Uterus (tissue), 3 donors: ENCODE measurements at regions not wholly inside any gene's neighbourhood (a gene's known extent, or its start where the extent isn't known, plus 50 kb on each side); places are given as distances from the start of the nearest gene placed in this dataset.
A peak's percentile ranks its signal among the peaks of the same experiment; 100 is the strongest.

Experiments used
- DNase-seq, 2 donors: peaks; one replicate each; pipeline ENCODE4 v3.0.0-alpha.2; 2019 to 2020
- H3K27ac ChIP-seq, 2 donors: fragments of 200-600 bp; sonication (generic); 1 replicate in 1 of 2; 2 replicates in 1 of 2; pipeline ENCODE4 v1.5.1; 2016 to 2018
- H3K27me3 ChIP-seq, 2 donors: fragments of 200-600 bp; sonication (generic); one replicate each; pipeline ENCODE4 v1.5.1; 2018 to 2019; ENCODE audit warnings: control low read depth in 1 of 2
- H3K36me3 ChIP-seq, 2 donors: fragments of 200-600 bp; sonication (generic); one replicate each; pipeline ENCODE4 v1.5.1; 2019; ENCODE audit warnings: control low read depth in 1 of 2
- H3K4me1 ChIP-seq, 2 donors: fragments of 200-600 bp; sonication (generic); one replicate each; pipeline ENCODE4 v1.5.1; 2018 to 2019; ENCODE audit warnings: control low read depth in 1 of 2
- H3K4me3 ChIP-seq, 2 donors: fragments of 200-600 bp; sonication (generic); 1 replicate in 1 of 2; 2 replicates in 1 of 2; pipeline ENCODE4 v1.5.1; 2018 to 2019; ENCODE audit warnings: mild to moderate bottlenecking in 1 of 2
- H3K9me3 ChIP-seq, 2 donors: fragments of 200-600 bp; sonication (generic); one replicate each; pipeline ENCODE4 v1.5.1; 2019; ENCODE audit warnings: control low read depth in 1 of 2
- CTCF ChIP-seq, 4 experiments: fragments of 200-600 bp in 2 of 4; fragments of 450-650 bp in 2 of 4; sonication (generic) in 2 of 4; IDR thresholded peaks; one replicate each; pipeline ENCODE4 v1.5.1; 2016 to 2019; ENCODE audit warnings: antibody characterized with exemption in 4 of 4, mild to moderate bottlenecking in 2 of 4, moderate library complexity in 1 of 4
- POLR2A ChIP-seq, 2 donors: fragments of 450-650 bp; IDR thresholded peaks; one replicate each; pipeline ENCODE4 v1.6.1; 2016; ENCODE audit warnings: antibody characterized with exemption in 2 of 2, mild to moderate bottlenecking in 1 of 2, moderate library complexity in 1 of 2
- intact Hi-C: fragments of 100-400 bp; cut with DNase I; formaldehyde crosslinking; loops from one replicate; pipeline ENCODE4 v1.15.1; 2023; ENCODE audit warnings: low total_unique reads
- donor health status: DM: yes; HTN: yes; CAD: no.

- Histone ChIP-seq H3K4me1 (no peaks in the 10 kb centered on the region), H3K36me3 (no peaks in the 10 kb centered on the region), H3K4me3 (no peak overlapping the region), H3K27ac (no peak overlapping the region), H3K27me3 (no peaks in the 10 kb centered on the region), H3K9me3 (no peaks in the 10 kb centered on the region)
- no peak for DNase-seq
- TF ChIP-seq POLR2A (IDR thresholded peaks at IDR 0.05) = no peak
- no peak for TF ChIP-seq CTCF (IDR thresholded peaks at IDR 0.05)
- intact Hi-C loops = no loop called here
These were observed 174.3 kb upstream of the NBEA start for GRCh38 chr13:34767778-34768177.

GRCh38 chr13:34772206-34772605, 169.9 kb upstream of the NBEA start:
- Histone ChIP-seq H3K27me3 (no peaks in the 10 kb centered on the region), H3K36me3 (no peaks in the 10 kb centered on the region), H3K4me3 (no peak overlapping the region), H3K9me3 (no peaks in the 10 kb centered on the region), H3K4me1 (no peaks in the 10 kb centered on the region), H3K27ac (no peak overlapping the region)
- DNase-seq = no peak
- no peak for TF ChIP-seq POLR2A (IDR thresholded peaks at IDR 0.05)
- no peak for TF ChIP-seq CTCF (IDR thresholded peaks at IDR 0.05)
- intact Hi-C loops = no loop called here

- intact Hi-C loops = no loop called here
- TF ChIP-seq POLR2A (IDR thresholded peaks at IDR 0.05) (no peak), CTCF (IDR thresholded peaks at IDR 0.05) (no peak)
- H3K36me3 ChIP-seq = no peaks in the 10 kb centered on the region
- H3K27me3 ChIP-seq = no peaks in the 10 kb centered on the region
- H3K4me3 ChIP-seq = no peak overlapping the region
- no peaks in the 10 kb centered on the region for H3K4me1 ChIP-seq
- no peak for DNase-seq
- no peak overlapping the region for H3K27ac ChIP-seq
- no peaks in the 10 kb centered on the region for H3K9me3 ChIP-seq
These were observed 169.2 kb upstream of the NBEA start for GRCh38 chr13:34772881-34773280.

- Histone ChIP-seq H3K9me3 (no peaks in the 10 kb centered on the region), H3K27ac (peak overlapping the region; percentile 12 to 53), H3K27me3 (no peaks in the 10 kb centered on the region), H3K4me3 (no peak overlapping the region), H3K36me3 (no peaks in the 10 kb centered on the region), H3K4me1 (no peaks in the 10 kb centered on the region)
- TF ChIP-seq CTCF (IDR thresholded peaks at IDR 0.05) (no peak), POLR2A (IDR thresholded peaks at IDR 0.05) (no peak)
- intact Hi-C loops = no loop called here
- DNase-seq = no peak
These were observed 165.6 kb upstream of the NBEA start for GRCh38 chr13:34776390-34776981.

GRCh38 chr13:34777089-34777913, 164.8 kb upstream of the NBEA start:
- Histone ChIP-seq H3K27me3 (no peaks in the 10 kb centered on the region), H3K27ac (peak overlapping the region in 1 of 2 donors; percentile 53), H3K4me3 (no peak overlapping the region), H3K36me3 (no peaks in the 10 kb centered on the region), H3K9me3 (no peaks in the 10 kb centered on the region), H3K4me1 (no peaks in the 10 kb centered on the region)
- TF ChIP-seq CTCF (IDR thresholded peaks at IDR 0.05) (no peak), POLR2A (IDR thresholded peaks at IDR 0.05) (no peak)
- intact Hi-C loops = no loop called here
- no peak for DNase-seq
